ENCODE measurements at regions not wholly inside any gene's neighbourhood (a gene's known extent, or its start where the extent isn't known, plus 50 kb on each side); places are given as distances from the start of the nearest gene placed in this dataset.

GRCh38 chr2:94939349-94939748, 68.1 kb downstream of the TEKT4 start:
- no peak for DNase-seq (ENCODE audit: low spot score)
- intact Hi-C loops (cut with micrococcal nuclease; ENCODE audit: unreplicated experiment), result no loop called here
- H3K36me3 ChIP-seq (ENCODE audit: insufficient read depth, low read length), result no peaks in the 10 kb centered on the region
- H3K4me1 ChIP-seq (ENCODE audit: insufficient read depth, low read length, poor library complexity, severe bottlenecking), result no peaks in the 10 kb centered on the region
- no peaks in the 10 kb centered on the region for H3K9me3 ChIP-seq (ENCODE audit: low read length)
- TF ChIP-seq CTCF (conservative IDR thresholded peaks at IDR 0.05; ENCODE audit: low read length), result no peak
- TF ChIP-seq EZH2phosphoT487 (IDR thresholded peaks at IDR 0.05; ENCODE audit: borderline replicate concordance, low read depth, low read length), result no peak
- H3K79me2 ChIP-seq (ENCODE audit: insufficient read depth, low read depth, low read length), result no peaks in the 10 kb centered on the region
- CTCF ChIA-PET (ENCODE audit: unreplicated experiment), result no interaction called here
- H3K27ac ChIP-seq (ENCODE audit: low read depth, low read length, poor library complexity, severe bottlenecking), result no peak overlapping the region
- POLR2A ChIA-PET, result no interaction called here
- H3K4me2 ChIP-seq (ENCODE audit: low read length), result no peak overlapping the region
- no peak overlapping the region for H3K4me3 ChIP-seq (ENCODE audit: low read depth, low read length, poor library complexity, severe bottlenecking)
- no TSS peak for BruUV-seq (replicated peaks)
- no peaks in the 10 kb centered on the region for H4K20me1 ChIP-seq (ENCODE audit: insufficient read depth, low read length)
- no peaks in the 10 kb centered on the region for H3K9me2 ChIP-seq (ENCODE audit: insufficient read depth, low read length)
- H2AFZ ChIP-seq (ENCODE audit: low read length), result no peak overlapping the region

- Histone ChIP-seq H3K36me3 (ENCODE audit: insufficient read depth, low read length) (no peaks in the 10 kb centered on the region), H3K79me2 (ENCODE audit: insufficient read depth, low read depth, low read length) (no peaks in the 10 kb centered on the region), H4K20me1 (ENCODE audit: insufficient read depth, low read length) (no peaks in the 10 kb centered on the region), H3K9me2 (ENCODE audit: insufficient read depth, low read length) (no peaks in the 10 kb centered on the region), H3K4me2 (ENCODE audit: low read length) (no peak overlapping the region), H3K9me3 (ENCODE audit: low read length) (no peaks in the 10 kb centered on the region), H2AFZ (ENCODE audit: low read length) (no peak overlapping the region), H3K27ac (ENCODE audit: low read depth, low read length, poor library complexity, severe bottlenecking) (no peak overlapping the region), H3K4me3 (ENCODE audit: low read depth, low read length, poor library complexity, severe bottlenecking) (no peak overlapping the region), H3K4me1 (ENCODE audit: insufficient read depth, low read length, poor library complexity, severe bottlenecking) (no peaks in the 10 kb centered on the region)
- TF ChIP-seq EZH2phosphoT487 (IDR thresholded peaks at IDR 0.05; ENCODE audit: borderline replicate concordance, low read depth, low read length), result no peak
- no peak for TF ChIP-seq CTCF (conservative IDR thresholded peaks at IDR 0.05; ENCODE audit: low read length)
- ChIA-PET CTCF (ENCODE audit: unreplicated experiment) (no interaction called here), POLR2A (no interaction called here)
- no TSS peak for BruUV-seq (replicated peaks)
- intact Hi-C loops (cut with micrococcal nuclease; ENCODE audit: unreplicated experiment), result no loop called here
- no peak for DNase-seq (ENCODE audit: low spot score)
Measured at GRCh38 chr2:94947097-94948016, 76.1 kb downstream of the TEKT4 start.

GRCh38 chr2:94955702-94956101, 69.8 kb upstream of the MAL start:
- Histone ChIP-seq H4K20me1 (ENCODE audit: insufficient read depth, low read length) (no peaks in the 10 kb centered on the region), H3K9me2 (ENCODE audit: insufficient read depth, low read length) (no peaks in the 10 kb centered on the region), H3K27ac (ENCODE audit: low read depth, low read length, poor library complexity, severe bottlenecking) (no peak overlapping the region), H3K36me3 (ENCODE audit: insufficient read depth, low read length) (no peaks in the 10 kb centered on the region), H3K4me3 (ENCODE audit: low read depth, low read length, poor library complexity, severe bottlenecking) (no peak overlapping the region), H3K79me2 (ENCODE audit: insufficient read depth, low read depth, low read length) (no peaks in the 10 kb centered on the region), H3K9me3 (ENCODE audit: low read length) (no peaks in the 10 kb centered on the region), H3K4me2 (ENCODE audit: low read length) (no peak overlapping the region), H3K4me1 (ENCODE audit: insufficient read depth, low read length, poor library complexity, severe bottlenecking) (no peaks in the 10 kb centered on the region), H2AFZ (ENCODE audit: low read length) (no peak overlapping the region)
- ChIA-PET POLR2A (no interaction called here), CTCF (ENCODE audit: unreplicated experiment) (no interaction called here)
- no TSS peak for BruUV-seq (replicated peaks)
- DNase-seq (ENCODE audit: low spot score), result no peak
- TF ChIP-seq CTCF (conservative IDR thresholded peaks at IDR 0.05; ENCODE audit: low read length), result no peak
- TF ChIP-seq EZH2phosphoT487 (IDR thresholded peaks at IDR 0.05; ENCODE audit: borderline replicate concordance, low read depth, low read length), result no peak
- intact Hi-C loops (cut with micrococcal nuclease; ENCODE audit: unreplicated experiment), result loop anchor here (2.0 kb wide), 1 partner anchor 81 kb away; no protein-coding TSS in a partner anchor

All from OCI-LY7 (cell line).